CD1c-positive myeloid dendritic cell (primary cell): ENCODE measurements at regions not wholly inside any gene's neighbourhood (a gene's known extent, or its start where the extent isn't known, plus 50 kb on each side); places are given as distances from the start of the nearest gene placed in this dataset.

ENCODE experiments used
- DNase-seq: peaks from one replicate; pipeline ENCODE4 v3.0.0-alpha.2; 2016; ENCODE audit errors: extremely low spot score

DNA sequence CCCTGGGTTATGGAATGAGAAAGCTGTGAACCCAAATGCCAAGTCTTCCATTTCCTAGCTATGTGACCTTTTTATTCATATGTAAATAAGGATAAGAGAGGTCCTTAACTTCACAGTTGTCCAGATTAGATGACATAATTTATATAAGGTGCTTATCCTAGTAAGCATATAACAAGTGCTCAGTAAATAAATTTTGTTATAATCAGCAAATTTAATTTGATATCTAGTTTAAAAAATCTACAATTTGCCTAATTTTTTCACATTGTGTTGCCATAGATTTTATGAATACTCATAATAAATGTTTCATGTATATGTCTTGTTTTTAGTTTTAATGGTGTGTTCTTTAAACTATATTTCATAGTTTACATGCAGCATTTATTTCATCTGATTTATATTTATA, 130.4 kb upstream of the SPRY1 start:
- DNase-seq = no peak

DNA sequence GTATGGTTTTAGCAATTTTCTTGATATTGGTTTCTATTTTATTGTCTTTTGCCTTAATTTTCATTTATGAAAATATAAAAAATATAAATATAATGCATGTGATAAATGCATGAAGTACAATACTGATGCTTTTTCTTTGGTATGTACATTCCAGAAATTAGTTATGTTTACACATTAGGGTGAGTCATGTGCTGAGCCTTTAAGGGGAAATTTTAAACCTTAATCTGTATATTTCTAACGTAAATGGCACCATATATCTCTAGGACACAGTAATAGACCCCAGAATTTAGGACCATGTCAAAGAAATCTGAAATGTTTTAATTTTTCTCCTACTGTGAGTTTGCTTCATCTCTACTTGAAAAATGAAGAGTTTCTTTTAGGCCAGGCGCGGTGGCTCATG, 117.8 kb upstream of the SPRY1 start:
- DNase-seq = no peak

DNA sequence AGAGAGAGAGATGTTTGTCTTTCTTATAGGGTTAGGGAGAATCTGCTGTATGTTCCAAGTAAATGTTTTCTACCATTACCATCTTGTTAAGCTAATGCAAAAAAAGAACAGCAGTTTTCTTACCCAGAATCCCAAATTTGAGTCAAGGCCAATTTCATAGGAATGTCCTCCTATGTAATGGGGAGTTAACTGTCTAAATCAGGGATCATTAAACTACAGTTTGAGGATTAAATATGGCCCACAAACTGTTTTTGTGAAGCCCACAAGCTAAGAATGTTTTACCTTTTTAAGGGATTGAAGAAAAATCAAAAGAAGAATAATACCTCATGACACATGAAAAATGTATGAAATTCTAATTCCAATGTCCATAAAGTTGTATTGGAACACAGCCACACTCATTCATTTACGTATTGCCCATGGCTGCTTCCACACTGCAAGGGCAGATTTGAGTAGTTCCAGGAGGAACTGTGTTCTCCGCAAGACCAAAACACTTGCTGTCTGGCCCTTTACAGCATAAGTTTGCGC, 113.2 kb upstream of the SPRY1 start:
- no peak for DNase-seq

DNA sequence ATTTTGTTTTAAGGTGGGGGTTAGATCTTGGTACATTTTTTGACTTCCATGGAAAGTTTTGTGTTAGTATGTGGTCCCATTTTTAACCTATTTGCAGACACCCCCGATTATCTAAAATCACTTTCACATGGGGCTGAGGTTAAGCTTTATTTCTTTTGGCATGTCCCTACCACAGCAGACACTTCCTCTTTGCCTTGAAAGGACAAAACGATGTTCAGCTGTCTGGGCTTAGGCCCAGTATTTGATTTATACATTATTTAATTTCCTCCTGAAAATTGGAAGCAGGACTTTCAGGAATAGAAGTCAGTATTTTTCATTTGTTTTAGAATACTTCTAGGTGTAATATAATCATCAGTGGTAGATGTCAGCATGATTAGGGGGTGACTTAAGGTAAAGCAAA, 112.4 kb upstream of the SPRY1 start:
- DNase-seq = no peak

DNA sequence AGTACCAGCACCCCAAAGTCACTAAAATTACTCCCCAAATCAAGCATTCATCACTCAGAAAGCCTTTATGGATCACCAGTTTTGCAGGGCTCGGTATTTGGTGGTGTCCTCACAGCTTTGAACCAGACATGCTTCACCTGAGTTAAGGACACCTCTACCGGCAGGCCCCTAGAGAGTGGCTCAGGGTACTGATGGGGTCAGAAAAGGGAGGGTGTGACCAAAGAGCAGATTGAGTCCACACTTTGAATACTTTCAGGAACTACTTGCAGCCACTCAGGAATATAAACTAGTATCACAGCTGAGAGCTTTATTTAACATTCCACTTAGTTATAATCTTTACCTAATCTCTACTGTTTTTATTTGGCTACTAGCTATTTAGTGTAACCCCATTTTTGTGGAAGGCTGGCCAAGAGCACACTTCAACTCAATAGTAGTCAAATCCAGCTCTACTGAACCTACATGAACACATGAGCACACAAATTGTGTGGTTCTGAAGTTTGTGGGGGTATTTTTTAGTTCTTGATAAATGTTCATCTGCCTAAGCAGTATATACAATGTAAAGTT, 109.6 kb upstream of the SPRY1 start:
- no peak for DNase-seq

DNA sequence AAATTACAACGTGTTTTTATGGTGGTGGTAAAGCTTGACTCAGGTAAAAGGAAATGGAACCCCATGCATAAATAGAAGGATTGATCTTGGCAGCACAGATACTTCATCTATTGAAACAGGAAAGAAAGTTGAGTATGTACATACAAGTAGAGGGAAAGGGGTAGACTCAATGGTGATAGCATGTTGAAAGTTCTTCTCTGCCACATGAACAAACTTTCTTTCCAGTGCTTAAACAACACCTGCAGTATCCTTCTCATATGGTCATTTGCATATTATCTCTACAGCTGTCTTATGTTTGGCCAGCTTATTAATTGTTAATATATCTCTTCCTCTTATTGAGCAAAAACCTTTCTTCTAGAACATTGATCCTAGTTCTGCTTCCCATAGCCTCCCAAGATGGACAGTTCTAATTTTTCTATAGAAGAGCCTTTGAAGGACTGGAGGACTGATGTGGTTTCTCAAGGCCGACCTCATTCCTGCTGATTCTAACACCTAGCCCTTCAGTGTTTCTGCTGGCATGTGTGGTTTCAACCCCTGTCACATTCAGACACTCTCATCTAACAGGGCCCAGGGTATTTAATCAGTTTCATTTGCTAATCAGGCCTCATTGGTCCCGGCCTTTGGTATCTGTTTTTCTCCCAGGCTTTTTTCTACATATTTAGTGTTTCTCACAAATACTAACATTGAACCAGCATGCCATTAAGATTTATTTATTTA, 108.1 kb upstream of the SPRY1 start:
- DNase-seq = no peak

DNA sequence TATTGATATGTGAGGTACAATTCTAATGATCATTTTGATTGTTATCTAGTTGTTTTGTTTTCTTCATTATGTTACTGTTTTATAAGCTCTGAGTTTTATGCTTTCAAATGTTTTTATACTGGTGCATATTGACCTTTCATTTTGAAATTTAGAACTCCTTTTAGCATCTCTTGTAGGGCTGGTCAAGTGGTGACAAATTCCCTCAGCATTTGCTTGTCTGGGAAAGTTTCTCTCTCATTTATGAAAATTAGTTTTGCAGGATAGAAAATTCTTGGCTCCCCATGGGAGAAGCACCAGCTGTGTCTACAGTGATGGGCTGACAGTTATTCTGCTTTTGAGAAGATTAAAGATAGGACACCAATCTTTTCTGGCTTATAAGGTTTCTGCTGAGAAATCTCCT, 105.3 kb upstream of the SPRY1 start:
- no peak for DNase-seq

DNA sequence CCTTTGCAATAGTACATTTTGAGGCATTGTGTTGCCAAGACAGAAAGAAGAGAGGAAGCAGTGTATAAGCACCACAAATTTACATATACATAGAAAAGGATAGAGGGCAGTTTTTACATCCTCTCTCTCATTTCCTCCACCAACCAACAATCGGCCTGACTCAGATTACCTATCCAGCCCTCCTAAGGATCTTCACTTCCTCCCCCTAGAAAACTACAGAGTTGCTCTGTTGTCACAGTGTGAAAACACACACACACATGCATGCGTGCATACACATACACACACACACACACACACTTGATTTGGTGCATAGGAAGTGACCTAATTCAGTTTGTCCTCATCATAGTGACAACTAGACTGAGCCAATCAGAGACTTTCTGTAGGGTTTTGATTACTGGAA, 98.8 kb upstream of the SPRY1 start:
- DNase-seq = no peak

DNA sequence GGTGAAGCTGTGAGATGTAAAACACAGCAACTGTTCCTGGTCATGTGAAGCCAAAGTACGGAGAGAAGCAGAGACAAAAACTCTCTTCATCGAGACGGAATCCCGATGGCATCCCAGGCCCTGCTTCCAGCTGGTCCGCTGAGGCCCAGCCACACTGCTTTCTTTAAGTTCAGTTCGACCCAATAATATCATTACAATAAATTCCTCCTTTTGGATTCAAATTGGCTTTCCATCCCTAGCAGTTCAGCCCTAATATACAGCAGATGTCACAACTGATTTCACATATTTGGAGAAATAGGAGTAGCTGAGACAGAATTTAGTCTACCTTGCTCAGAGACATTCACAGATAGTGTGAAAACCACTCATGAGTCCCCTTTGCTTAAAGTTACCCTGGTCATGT, 98.3 kb upstream of the SPRY1 start:
- no peak for DNase-seq

DNA sequence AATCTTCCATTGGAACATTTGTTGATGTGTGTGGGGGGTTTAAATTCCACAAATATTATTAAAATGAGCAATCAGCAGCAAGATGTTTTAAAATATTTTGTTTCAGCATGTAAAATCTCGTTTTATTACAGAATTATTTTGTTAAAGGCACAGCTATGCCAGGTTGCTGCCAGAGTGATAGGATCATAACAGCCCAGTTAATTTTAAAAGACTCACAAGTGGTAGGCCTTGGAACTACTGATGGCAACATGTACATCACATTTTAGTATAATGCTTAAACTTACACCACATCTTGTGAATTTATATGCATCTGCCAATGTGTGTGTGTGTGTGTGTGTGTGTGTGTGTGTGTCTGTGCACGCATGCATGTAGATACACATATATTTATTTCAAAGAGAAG, 97.8 kb upstream of the SPRY1 start:
- no peak for DNase-seq

DNA sequence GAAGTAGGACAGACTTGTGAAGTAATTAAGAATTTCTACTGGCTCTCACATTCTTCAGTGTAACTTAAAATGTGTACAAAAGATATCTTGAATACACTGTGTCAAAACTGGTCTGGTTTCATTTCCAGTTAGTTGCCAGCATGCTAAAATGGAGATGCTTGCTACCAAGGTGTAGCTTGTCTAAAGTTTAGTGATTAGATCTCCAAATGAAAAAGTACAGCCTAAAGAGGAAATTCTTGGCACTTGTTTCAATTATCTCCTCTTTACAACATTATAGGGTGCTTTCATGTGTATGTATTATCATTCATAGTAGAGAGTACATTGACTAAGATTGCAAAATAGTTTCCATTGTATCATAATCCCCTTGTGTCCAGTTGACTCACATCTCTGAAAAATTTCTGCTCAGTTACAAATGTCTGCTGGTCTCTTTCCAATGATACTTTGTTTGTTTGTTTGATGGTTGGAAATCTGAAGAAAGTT, 97.3 kb upstream of the SPRY1 start:
- DNase-seq = no peak

DNA sequence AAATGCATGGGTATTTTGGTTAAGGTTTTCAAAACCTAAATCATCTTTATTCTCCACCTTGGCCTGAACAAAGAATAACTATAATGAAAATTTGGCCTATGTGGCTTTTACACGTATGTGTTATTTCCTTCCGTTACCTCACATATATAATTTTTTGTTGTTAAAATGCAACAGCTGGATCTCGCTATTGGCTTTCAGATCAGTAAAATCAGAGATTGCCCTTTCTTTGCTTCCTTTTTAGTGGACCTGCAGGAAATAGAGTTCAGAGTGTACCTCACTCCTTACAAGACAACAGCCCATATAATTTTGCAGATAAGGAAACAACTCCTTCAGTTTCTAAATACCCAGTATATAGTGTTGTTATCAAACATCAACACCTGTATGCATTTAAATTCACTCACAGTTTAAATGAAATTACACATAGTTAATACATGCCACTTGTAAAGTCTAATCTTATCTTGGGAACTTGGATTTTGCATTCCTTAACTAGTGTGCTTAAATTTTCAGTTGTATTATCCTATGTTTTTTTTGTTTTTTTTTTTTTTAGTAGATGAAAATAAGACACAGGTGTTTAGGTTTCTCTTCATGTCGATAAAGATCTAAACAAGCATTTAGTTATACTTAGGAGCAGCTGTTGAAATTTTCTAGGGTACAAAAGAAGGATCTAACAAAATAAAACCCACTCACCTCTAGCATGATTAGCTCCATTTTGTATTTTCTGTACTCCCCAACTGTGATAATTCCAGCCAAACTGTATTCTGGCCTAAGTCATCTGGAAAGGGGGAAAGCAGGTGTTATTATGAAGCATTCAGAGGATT, 96.2 kb upstream of the SPRY1 start:
- no peak for DNase-seq

DNA sequence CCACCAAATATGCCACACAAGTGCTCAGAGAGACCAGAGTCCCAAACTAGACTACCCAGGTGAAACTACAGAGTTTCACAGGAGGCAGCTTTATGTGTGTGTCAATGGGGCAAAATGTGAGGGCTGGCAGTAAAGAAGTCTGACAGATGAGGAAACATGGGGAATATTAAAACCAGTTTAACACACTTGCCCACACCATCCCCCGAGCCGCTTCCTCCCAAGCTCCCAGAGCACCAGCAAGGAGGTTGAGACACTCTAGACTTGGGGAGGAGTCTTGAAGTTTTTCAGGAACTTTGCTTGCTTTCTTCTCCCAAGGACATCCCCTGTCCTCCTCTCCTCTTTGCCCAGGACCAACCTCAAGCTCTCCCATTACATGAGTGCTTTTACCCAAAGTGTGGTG, 94.7 kb upstream of the SPRY1 start:
- DNase-seq = no peak

DNA sequence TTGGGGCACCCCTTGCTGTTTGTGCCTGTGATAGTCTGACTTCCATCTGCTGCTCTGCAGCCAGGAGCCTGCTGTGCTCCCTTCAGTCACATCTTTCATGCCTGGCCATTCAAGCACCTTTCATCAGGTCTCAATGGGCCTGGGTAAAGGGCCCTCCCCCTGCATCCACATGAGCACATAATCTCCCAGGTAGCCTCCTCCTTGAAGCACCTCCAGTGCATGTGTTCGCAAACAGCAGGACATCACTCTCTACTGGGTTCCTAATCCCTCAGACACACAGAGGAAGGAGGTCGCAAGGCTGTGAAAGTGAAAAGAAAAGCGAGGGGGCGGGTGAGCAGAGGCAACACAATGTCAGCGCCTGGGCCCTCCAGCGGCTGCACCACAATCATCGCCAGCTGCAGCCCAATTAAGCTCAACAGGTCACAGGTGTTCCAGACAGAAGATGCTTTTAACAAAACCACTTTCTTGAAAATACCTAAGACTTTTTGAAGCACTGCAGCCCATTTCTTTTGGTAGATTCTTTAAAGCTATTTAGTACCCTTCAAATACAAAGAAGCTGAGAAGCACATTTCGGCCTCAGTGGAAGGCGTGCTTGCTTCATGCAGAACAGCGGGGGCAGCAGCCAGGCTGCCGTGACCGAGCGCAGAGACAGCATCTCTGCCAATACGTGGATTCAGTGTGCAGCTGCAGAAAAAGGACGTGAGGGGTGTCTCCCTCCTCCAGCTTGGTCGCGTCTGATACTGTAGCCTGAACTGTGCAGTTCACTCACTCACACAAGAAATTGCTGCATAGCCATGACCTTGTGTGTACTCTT, 92.2 kb upstream of the SPRY1 start:
- no peak for DNase-seq

DNA sequence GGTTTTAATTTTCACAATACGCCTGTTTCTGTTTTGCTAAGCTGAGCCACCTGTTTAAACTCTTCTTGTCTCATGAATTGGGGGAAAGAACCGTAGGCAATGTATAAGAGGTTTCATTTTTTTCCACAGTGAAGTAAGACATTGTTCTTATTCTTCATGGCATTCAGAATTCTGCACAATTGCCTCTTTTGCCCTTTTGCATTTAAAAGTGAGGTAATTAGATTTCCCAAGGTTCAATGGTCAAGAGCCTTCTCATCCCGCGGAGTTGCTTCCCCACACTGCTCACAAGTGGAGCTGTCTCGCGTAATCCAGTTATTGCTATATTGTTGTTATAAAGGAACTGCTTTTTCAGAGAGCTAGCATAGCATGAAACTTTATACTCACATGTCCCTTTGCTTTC, 90.9 kb upstream of the SPRY1 start:
- no peak for DNase-seq

DNA sequence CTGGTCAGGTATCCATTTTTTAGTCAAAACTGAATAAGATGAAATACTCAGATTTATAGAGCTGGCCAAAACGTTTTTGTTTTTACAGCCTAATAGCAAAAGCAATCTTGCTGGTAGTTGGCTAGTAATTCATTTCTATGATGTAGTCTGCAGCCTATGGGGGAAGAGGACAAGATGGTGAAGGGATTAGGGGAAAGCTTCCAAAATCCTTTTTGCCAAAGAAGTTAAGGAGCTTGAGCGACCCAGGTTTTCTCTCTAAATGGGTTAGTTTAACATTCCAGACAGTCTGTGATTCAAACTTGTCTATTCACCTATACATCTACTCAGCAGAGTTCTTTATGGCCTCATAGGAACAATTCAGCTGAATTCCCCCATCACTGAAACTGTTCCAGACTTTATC, 89.8 kb upstream of the SPRY1 start:
- DNase-seq = no peak

DNA sequence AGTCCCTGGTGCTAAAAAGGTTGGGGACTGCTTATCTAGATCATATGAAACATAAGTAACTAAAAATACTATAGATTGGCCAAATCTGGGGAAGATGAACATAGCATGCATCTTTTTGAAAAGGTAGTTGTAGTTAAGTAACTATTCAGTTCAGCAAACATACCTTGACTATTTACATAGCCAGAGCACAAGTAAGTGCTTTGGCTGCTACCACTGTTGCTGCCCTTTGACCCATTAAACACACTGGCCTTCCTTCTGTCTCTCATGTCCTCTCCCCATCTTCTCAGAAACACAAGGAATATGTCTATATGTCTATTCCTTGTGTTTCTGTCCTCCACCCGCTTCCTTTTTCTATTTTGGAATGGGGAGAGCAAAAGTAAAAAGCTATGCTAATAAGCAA, 87.9 kb upstream of the SPRY1 start:
- no peak for DNase-seq

DNA sequence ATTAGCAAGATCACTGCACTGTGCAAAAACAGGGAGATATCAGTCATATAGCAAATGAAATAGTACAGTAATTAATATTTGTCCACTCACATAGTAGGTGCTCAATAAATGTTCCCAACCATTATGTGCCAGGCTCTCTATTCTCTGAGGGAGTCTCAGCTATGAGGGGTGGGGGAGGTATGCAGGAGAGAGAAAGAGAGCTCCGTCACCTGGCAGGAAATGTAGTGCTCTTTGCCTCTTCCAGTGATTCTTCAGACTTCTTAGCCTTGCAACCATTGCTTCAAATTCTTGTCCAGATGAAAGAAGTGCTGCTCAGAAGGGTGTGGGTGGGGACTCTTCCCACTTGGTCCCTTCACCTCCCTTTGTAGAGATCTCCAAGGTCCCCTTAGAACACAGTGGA, 84.5 kb upstream of the SPRY1 start:
- DNase-seq = no peak

DNA sequence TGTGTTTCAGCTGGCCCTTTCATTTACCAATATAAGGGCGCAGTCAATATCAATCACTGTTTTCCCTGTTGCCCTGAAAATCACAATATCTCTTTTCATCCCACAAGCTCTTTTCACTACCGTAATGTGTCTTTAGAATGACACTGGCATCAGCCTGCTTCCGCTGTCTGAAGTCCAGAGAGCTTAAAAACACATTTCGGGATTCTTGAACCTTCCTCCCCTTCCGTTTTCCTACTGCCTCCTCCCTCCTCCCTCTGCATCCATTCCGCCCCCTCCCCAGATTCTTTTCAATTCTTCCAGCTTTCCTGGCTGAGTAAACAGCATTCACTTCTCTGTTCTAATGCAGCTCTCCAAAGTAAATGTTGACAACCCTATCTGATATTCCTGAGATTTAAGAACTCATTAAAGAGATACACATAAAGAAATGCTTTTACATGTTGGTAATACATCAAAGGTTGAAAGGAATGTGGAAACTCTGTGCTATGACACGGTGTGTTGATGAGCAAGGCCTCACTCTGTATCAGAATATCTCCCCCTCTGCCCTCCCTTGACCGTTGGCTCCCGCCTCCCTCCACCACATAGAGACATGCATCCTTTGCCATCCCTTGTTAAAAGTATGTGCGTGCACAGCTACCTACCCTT, 83.5 kb upstream of the SPRY1 start:
- DNase-seq = no peak

DNA sequence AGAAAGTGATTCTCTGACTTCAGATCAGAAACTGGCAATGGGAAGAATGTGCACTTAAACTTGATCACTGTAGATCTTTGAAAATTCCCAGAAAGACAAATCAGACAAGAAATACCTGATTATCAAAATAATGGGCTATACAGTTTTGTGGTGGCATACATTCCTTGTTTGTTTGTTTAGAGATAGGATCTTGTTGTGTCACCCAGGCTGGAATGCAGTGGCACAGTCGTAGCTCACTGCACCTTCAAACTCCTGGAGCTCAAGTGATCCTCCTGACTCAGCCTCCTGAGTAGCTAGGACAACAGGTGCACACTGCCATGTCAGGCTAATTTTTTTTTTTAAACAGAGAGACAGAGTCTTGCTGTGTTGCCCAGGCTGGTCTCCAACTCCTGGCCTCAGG, 81.0 kb upstream of the SPRY1 start:
- no peak for DNase-seq

DNA sequence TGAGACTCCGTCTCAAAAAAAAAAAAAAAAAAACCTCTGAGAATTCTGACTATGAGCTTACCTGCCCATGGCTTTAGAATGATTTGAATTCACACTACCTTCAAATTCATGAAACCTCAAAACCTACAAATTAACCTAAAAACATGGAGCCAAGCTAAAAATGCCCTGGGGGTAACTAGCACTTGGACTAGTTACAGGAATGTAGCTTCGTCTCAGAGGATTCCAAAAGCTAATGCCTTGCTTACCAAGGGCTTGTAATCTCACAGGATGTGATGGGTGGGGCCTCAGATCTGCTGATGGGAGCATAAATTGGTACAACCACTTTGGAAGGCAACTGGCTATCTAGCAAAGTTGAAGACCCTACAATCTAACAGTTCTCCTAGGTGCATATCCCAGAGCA, 79.4 kb upstream of the SPRY1 start:
- DNase-seq = no peak

DNA sequence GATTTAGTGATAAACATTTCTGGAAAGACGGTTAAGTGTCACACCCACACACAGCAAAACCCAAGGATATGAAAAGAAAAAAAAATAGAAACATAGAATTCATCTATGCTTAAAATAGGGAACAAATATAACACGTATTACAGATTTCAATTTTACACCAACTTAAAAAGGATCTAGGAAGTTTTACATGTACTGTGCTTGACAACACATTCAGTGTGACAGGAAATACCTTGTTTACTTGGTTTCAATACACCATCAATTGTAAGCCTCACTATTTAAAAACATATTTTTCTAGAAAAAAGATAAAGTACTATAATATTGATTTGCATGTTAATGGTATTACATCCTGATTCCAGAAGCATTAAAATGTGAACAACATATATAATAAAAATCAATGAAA, 77.0 kb upstream of the SPRY1 start:
- no peak for DNase-seq
